ENCODE measurements at regions not wholly inside any gene's neighbourhood (a gene's known extent, or its start where the extent isn't known, plus 50 kb on each side); places are given as distances from the start of the nearest gene placed in this dataset.

GRCh38 chr1:29490204-29490934, 254.0 kb downstream of the PTPRU start:
- TF ChIP-seq CTCF (conservative IDR thresholded peaks at IDR 0.05; ENCODE audit: low read length) (no peak), EZH2phosphoT487 (IDR thresholded peaks at IDR 0.05; ENCODE audit: borderline replicate concordance) (no peak)
